Peyer's patch (tissue), 4 donors: ENCODE measurements at regions not wholly inside any gene's neighbourhood (a gene's known extent, or its start where the extent isn't known, plus 50 kb on each side); places are given as distances from the start of the nearest gene placed in this dataset.
"Not testable (repeated sequence)": the region's sequence is repeated elsewhere in the genome, so short reads cannot be mapped to it uniquely, and the experiment has no call there.

Source experiments
- DNase-seq, 3 donors: peaks; one replicate each; pipeline ENCODE4 v3.0.0-alpha.2; 2017 to 2019
- H3K27ac ChIP-seq, 4 donors: fragments of 200-600 bp; sonication (generic); one replicate each; pipeline ENCODE4 v1.5.1; 2016 to 2019
- H3K27me3 ChIP-seq, 2 donors: fragments of 200-600 bp; sonication (generic); one replicate each; pipeline ENCODE4 v1.5.1; 2019
- H3K36me3 ChIP-seq, 3 donors: fragments of 200-600 bp; sonication (generic); one replicate each; pipeline ENCODE4 v1.5.1; 2016 to 2019
- H3K4me1 ChIP-seq, 4 donors: fragments of 200-600 bp; sonication (generic); one replicate each; pipeline ENCODE4 v1.5.1; 2016 to 2019
- H3K4me3 ChIP-seq, 4 donors: fragments of 200-600 bp; sonication (generic); 1 replicate in 3 of 4; 2 replicates in 1 of 4; pipeline ENCODE4 v1.5.1; 2016 to 2019; ENCODE audit warnings: mild to moderate bottlenecking in 1 of 4
- H3K9me3 ChIP-seq, 4 donors: fragments of 200-600 bp; sonication (generic); one replicate each; pipeline ENCODE4 v1.5.1; 2016 to 2019; ENCODE audit warnings: mild to moderate bottlenecking in 1 of 4
- CTCF ChIP-seq, 6 experiments: fragments of 450-650 bp in 4 of 6; fragments of 200-600 bp in 2 of 6; sonication (generic) in 1 of 6; IDR thresholded peaks; one replicate each; pipeline ENCODE4 v1.5.1; 2017 to 2019; ENCODE audit warnings: antibody characterized with exemption in 6 of 6, mild to moderate bottlenecking in 3 of 6, moderate library complexity in 1 of 6
- POLR2A ChIP-seq, 2 donors: fragments of 450-650 bp; IDR thresholded peaks; one replicate each; pipeline ENCODE4 v1.5.1; 2017; ENCODE audit warnings: antibody characterized with exemption in 2 of 2, mild to moderate bottlenecking in 2 of 2, moderate library complexity in 2 of 2

- no peaks in the 10 kb centered on the region for H3K27me3 ChIP-seq
- TF ChIP-seq POLR2A (IDR thresholded peaks at IDR 0.05) = no peak
- no peak for TF ChIP-seq CTCF (IDR thresholded peaks at IDR 0.05)
- H3K27ac ChIP-seq = no peak overlapping the region
- H3K36me3 ChIP-seq = no peaks in the 10 kb centered on the region
- H3K9me3 ChIP-seq = no peaks in the 10 kb centered on the region
- no peak for DNase-seq
- no peaks in the 10 kb centered on the region for H3K4me1 ChIP-seq
- no peak overlapping the region for H3K4me3 ChIP-seq
These were observed 232.8 kb upstream of the FBXO33 start for GRCh38 chr14:39665075-39665475.

GRCh38 chr14:39664646-39665045 lies 232.4 kb upstream of the FBXO33 start:
- Histone ChIP-seq H3K36me3 (no peaks in the 10 kb centered on the region), H3K4me3 (no peak overlapping the region), H3K9me3 (no peaks in the 10 kb centered on the region), H3K27ac (no peak overlapping the region), H3K4me1 (no peaks in the 10 kb centered on the region), H3K27me3 (no peaks in the 10 kb centered on the region)
- DNase-seq = no peak
- no peak for TF ChIP-seq POLR2A (IDR thresholded peaks at IDR 0.05)
- TF ChIP-seq CTCF (IDR thresholded peaks at IDR 0.05) = no peak

- Histone ChIP-seq H3K36me3 (no peaks in the 10 kb centered on the region), H3K4me3 (no peak overlapping the region), H3K27ac (no peak overlapping the region), H3K27me3 (no peaks in the 10 kb centered on the region), H3K9me3 (no peaks in the 10 kb centered on the region), H3K4me1 (no peaks in the 10 kb centered on the region)
- TF ChIP-seq CTCF (IDR thresholded peaks at IDR 0.05) = no peak
- no peak for TF ChIP-seq POLR2A (IDR thresholded peaks at IDR 0.05)
- DNase-seq = no peak
These were observed 209.0 kb upstream of the FBXO33 start for GRCh38 chr14:39641224-39641623.

- not testable (repeated sequence) for H3K9me3 ChIP-seq, H3K4me1 ChIP-seq
These were observed 206.8 kb upstream of the FBXO33 start for GRCh38 chr14:39639009-39639408.

GRCh38 chr14:39628087-39628486 lies 195.9 kb upstream of the FBXO33 start:
- Histone ChIP-seq H3K9me3 (no peaks in the 10 kb centered on the region), H3K4me1 (no peaks in the 10 kb centered on the region), H3K27ac (no peak overlapping the region), H3K36me3 (no peaks in the 10 kb centered on the region), H3K4me3 (no peak overlapping the region), H3K27me3 (no peaks in the 10 kb centered on the region)
- no peak for TF ChIP-seq CTCF (IDR thresholded peaks at IDR 0.05)
- TF ChIP-seq POLR2A (IDR thresholded peaks at IDR 0.05) = no peak
- no peak for DNase-seq

More at GRCh38 chr14:39639009-39639408, 206.8 kb upstream of the FBXO33 start:
- DNase-seq, H3K4me3 ChIP-seq, H3K36me3 ChIP-seq, H3K27ac ChIP-seq, H3K27me3 ChIP-seq: not testable (repeated sequence)

GRCh38 chr14:39626589-39627576 lies 194.7 kb upstream of the FBXO33 start:
- Histone ChIP-seq H3K27ac (no peak overlapping the region), H3K4me1 (no peaks in the 10 kb centered on the region), H3K36me3 (no peaks in the 10 kb centered on the region), H3K27me3 (no peaks in the 10 kb centered on the region), H3K9me3 (no peaks in the 10 kb centered on the region), H3K4me3 (no peak overlapping the region)
- TF ChIP-seq CTCF (IDR thresholded peaks at IDR 0.05) (no peak), POLR2A (IDR thresholded peaks at IDR 0.05) (no peak)
- DNase-seq = no peak
